GM20000 (cell line): ENCODE measurements at regions not wholly inside any gene's neighbourhood (a gene's known extent, or its start where the extent isn't known, plus 50 kb on each side); places are given as distances from the start of the nearest gene placed in this dataset.

Source experiments
- DNase-seq: peaks from one replicate; pipeline ENCODE4 v3.0.0; 2012; ENCODE audit warnings: low spot score
- TF ChIP-seq, protein P1 (sequence below): IDR thresholded peaks from 2 replicates; pipeline ENCODE4 v1.5.1; 2012; ENCODE audit warnings: mild to moderate bottlenecking, control low read depth; ENCODE audit errors: extremely low read depth, missing control alignments

DNA sequence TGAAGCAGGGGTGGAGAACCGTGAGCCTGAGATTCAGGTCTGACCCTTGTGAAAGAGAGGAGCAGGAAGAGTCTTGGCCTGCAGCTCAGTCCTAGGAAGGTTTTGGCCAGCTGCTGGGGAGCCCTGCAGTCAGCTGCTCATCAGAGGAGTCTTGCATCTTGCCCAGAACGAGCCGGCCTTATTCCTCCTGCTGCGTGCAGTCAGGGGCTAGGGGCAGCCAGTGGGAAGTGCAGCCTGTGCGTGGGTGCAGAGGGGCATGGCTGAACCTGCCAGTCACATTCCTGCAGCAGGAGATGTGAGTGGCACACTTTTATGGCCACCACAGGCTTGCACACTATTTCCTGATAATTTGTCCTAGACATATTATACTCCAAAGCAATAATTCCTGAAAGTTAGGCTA, 278.7 kb downstream of the NPR3 start:
- DNase-seq = no peak
- TF ChIP-seq, protein P1, sequence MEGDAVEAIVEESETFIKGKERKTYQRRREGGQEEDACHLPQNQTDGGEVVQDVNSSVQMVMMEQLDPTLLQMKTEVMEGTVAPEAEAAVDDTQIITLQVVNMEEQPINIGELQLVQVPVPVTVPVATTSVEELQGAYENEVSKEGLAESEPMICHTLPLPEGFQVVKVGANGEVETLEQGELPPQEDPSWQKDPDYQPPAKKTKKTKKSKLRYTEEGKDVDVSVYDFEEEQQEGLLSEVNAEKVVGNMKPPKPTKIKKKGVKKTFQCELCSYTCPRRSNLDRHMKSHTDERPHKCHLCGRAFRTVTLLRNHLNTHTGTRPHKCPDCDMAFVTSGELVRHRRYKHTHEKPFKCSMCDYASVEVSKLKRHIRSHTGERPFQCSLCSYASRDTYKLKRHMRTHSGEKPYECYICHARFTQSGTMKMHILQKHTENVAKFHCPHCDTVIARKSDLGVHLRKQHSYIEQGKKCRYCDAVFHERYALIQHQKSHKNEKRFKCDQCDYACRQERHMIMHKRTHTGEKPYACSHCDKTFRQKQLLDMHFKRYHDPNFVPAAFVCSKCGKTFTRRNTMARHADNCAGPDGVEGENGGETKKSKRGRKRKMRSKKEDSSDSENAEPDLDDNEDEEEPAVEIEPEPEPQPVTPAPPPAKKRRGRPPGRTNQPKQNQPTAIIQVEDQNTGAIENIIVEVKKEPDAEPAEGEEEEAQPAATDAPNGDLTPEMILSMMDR = no peak

DNA sequence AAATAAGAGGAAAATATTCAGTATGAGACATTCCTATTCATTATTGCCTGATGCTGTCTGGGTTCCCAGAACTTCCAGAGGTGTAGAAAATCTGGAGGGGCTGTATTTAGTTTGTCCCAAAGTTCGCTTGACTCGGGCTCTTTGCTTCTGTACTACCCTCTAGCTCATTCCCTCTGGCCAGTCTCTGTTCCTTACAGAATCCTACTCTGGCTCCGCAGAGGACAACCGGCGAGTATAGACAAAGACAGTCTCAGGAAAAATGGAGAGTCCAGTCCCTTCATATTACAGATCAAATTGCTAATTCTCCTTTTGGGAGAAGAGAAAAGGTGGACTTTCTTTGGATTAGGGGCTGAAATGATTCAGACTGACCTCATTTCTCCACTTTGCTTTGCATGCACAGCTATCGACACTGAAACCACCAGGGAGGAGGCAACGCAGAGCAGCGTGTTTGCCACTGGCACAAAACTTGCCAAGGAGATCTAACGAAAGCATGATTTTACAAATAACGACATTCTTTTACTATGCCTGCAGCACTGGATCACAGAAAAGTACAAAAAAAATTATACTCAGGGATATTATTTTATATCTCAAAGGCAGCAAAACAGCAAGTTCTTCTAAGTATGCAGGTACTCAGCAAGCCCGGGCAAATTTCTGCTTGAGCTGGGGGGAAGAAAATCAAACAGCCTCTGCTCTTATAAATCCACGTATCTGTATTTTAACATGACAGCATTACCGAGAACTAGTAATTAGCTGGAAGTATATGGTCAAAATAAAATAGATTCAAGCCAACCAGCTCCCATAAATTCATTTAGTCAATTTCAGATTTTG, 279.7 kb downstream of the NPR3 start:
- no peak for DNase-seq

DNA sequence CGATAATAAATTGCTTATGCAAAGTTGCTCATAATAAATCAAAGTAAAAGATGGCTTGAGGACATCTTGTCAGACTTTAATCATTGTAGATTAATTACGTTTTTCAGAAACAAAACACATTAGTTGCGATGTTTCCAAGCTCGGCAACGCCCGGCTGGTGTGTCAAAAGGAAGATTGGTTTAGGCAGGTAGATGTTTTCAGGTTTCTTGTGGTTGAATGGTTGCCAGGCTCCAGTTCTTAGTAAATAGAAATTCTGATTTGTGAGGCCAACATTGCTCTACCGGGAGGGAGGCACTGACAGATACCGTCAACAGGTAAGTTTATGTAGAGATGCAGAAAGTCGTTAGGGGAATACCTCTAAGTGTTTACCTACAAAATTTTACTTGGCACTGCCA, 280.3 kb downstream of the NPR3 start:
- no peak for DNase-seq
- TF ChIP-seq, protein P1 = no peak

More for the DNA sequence above, 279.7 kb downstream of the NPR3 start:
- TF ChIP-seq, protein P1 = no peak

DNA sequence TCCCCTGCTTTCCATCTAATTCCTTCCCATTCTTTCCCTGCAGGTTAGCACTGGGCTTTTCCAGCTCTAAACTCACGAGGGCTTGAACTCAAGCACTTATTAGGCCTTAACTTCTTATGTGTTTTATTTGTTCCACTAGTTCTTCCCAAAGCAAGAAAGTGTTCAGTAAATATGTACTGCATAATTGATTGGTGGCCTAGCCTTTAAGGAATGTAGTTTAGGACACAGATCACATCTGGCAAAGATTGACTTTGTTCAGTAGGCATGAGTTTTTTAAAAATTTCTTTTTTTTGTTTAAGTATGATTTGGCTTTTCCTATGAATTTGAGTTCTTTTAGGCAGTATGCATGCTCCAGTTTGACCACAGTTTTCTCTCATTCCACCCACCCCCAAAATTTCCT, 285.2 kb downstream of the NPR3 start:
- no peak for DNase-seq
- TF ChIP-seq, protein P1 = no peak

DNA sequence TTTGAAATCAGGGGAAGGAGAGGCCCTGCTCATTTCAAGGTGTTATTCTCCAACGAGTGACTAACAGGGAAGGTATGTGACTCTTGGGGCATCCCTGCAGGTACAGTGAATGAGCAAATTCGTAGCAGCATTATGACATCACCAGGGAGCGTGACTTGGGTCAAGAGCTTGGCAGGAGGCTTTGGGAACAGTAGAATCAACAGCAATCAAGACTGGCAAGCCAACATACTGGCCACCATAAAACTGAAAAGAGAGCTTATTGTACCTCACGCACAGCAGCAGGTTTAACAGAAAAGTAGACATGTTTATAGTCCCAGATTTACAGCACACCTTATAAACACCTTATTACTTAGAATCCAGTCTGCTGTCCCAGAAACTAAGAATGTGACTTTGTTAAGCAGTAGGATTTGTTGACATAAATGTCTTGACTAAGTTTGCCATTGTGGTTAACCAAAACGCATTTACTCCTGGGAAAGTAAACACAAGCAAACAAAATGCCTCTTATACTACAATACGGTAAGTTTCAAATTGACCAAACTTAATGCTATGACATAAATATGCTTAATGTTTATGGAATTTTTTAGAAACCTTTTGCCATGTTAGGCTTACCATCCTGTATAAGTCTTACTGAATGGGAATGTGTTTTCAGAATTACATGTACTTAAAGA, 297.8 kb downstream of the NPR3 start:
- TF ChIP-seq, protein P1 = no peak
- no peak for DNase-seq

DNA sequence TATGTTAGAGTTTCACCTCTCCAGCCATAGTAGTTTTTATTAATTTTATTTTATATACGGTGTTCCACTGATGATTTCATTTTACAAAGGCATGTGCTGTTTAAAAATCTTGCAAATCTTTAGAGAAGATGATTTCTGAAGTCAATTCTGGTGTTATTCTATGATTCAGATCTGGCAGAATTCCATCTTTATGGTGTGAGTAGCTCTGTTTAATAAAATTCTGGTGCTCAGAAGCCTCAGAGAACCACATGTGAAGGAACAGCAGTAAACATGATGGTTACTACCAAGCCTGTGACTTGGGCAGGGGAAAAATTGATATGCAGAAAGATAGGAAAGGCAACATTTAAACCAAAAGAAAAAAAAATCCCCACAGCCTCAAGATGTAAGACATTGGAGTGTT, 299.7 kb downstream of the NPR3 start:
- DNase-seq = no peak
- TF ChIP-seq, protein P1 = no peak

DNA sequence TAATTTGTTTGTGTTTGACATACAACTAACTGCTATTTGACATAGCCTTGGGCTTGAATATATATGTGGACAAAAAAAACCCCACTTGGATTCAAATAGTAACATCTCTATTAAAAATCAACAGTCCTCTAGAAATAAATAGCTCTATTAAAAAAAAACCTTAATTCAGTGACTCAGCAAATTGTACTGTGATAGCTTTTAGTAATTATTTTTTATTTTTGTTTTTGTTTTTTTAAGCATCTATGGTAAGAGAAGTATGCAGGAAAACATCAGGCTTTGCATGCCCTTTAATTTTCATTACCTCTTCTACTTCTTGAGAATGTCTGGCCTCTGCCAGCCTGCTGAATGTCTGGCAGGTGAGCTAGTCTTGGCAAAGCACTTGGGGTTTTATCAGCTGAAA, 300.7 kb downstream of the NPR3 start:
- TF ChIP-seq, protein P1 = no peak
- DNase-seq = no peak
